ENCODE measurements at regions not wholly inside any gene's neighbourhood (a gene's known extent, or its start where the extent isn't known, plus 50 kb on each side); places are given as distances from the start of the nearest gene placed in this dataset.

- Histone ChIP-seq H3K4me3 (no peak overlapping the region), H3K27ac (no peak overlapping the region), H3K4me1 (no peaks in the 10 kb centered on the region), H3K9me3 (no peaks in the 10 kb centered on the region), H3K27me3 (ENCODE audit: low read depth) (no peaks in the 10 kb centered on the region), H3K36me3 (no peaks in the 10 kb centered on the region)
- no peak for DNase-seq
- intact Hi-C loops (cut with DNase I), result no loop called here
- ATAC-seq, result no peak
- no peak for TF ChIP-seq CTCF (IDR thresholded peaks at IDR 0.05)
Observed at GRCh38 chr7:121798453-121798840, 74.5 kb upstream of the PTPRZ1 start.

GRCh38 chr7:121797657-121798452, 75.1 kb upstream of the PTPRZ1 start:
- intact Hi-C loops (cut with DNase I), result no loop called here
- Histone ChIP-seq H3K4me1 (no peaks in the 10 kb centered on the region), H3K4me3 (no peak overlapping the region), H3K27ac (no peak overlapping the region), H3K27me3 (ENCODE audit: low read depth) (no peaks in the 10 kb centered on the region), H3K9me3 (no peaks in the 10 kb centered on the region), H3K36me3 (no peaks in the 10 kb centered on the region)
- ATAC-seq, result no peak
- TF ChIP-seq CTCF (IDR thresholded peaks at IDR 0.05), result no peak
- DNase-seq, result no peak

- TF ChIP-seq CTCF (IDR thresholded peaks at IDR 0.05), result no peak
- DNase-seq (no peak), ATAC-seq (no peak)
- Histone ChIP-seq H3K4me3 (no peak overlapping the region), H3K27me3 (ENCODE audit: low read depth) (no peaks in the 10 kb centered on the region), H3K27ac (no peak overlapping the region), H3K9me3 (no peaks in the 10 kb centered on the region), H3K4me1 (no peaks in the 10 kb centered on the region), H3K36me3 (no peaks in the 10 kb centered on the region)
- intact Hi-C loops (cut with DNase I), result no loop called here
Observed at GRCh38 chr7:121796936-121797656, 75.9 kb upstream of the PTPRZ1 start.

- H3K4me1 ChIP-seq, result no peaks in the 10 kb centered on the region
- H3K27me3 ChIP-seq (ENCODE audit: low read depth), result no peaks in the 10 kb centered on the region
- no peak overlapping the region for H3K27ac ChIP-seq
- H3K4me3 ChIP-seq, result no peak overlapping the region
- intact Hi-C loops (cut with DNase I), result no loop called here
- TF ChIP-seq CTCF (IDR thresholded peaks at IDR 0.05), result no peak
- H3K9me3 ChIP-seq, result no peaks in the 10 kb centered on the region
- no peaks in the 10 kb centered on the region for H3K36me3 ChIP-seq
- DNase-seq (no peak), ATAC-seq (no peak)
Observed at GRCh38 chr7:121796381-121796780, 76.6 kb upstream of the PTPRZ1 start.

GRCh38 chr7:121795736-121796135, 77.2 kb upstream of the PTPRZ1 start:
- Histone ChIP-seq H3K9me3 (no peaks in the 10 kb centered on the region), H3K27me3 (ENCODE audit: low read depth) (no peaks in the 10 kb centered on the region), H3K4me3 (no peak overlapping the region), H3K4me1 (no peaks in the 10 kb centered on the region), H3K36me3 (no peaks in the 10 kb centered on the region), H3K27ac (no peak overlapping the region)
- no peak for TF ChIP-seq CTCF (IDR thresholded peaks at IDR 0.05)
- DNase-seq (no peak), ATAC-seq (no peak)
- intact Hi-C loops (cut with DNase I), result no loop called here

All from lower lobe of right lung (tissue), 2 donors.